Mucosa of descending colon (tissue), 3 donors: ENCODE measurements at regions not wholly inside any gene's neighbourhood (a gene's known extent, or its start where the extent isn't known, plus 50 kb on each side); places are given as distances from the start of the nearest gene placed in this dataset.

Source experiments
- ATAC-seq: fragments of 200-7000 bp; cut with Tn5 transposase; one replicate; pipeline ENCODE4 v1.9.1; 2020; ENCODE audit warnings: mild to moderate bottlenecking, moderate library complexity
- DNase-seq, 3 donors: peaks; one replicate each; pipeline ENCODE4 v3.0.0-alpha.2; 2020
- H3K36me3 ChIP-seq: fragments of 200-600 bp; one replicate; pipeline ENCODE4 v1.8.0; 2021; ENCODE audit warnings: low read depth, mild to moderate bottlenecking
- H3K4me1 ChIP-seq: fragments of 200-600 bp; one replicate; pipeline ENCODE4 v1.8.0; 2021; ENCODE audit warnings: low read depth, mild to moderate bottlenecking
- H3K4me3 ChIP-seq: fragments of 200-600 bp; one replicate; pipeline ENCODE4 v1.8.0; 2021; ENCODE audit warnings: mild to moderate bottlenecking
- H3K9me3 ChIP-seq: fragments of 200-600 bp; one replicate; pipeline ENCODE4 v1.8.0; 2021; ENCODE audit warnings: mild to moderate bottlenecking
- CTCF ChIP-seq: fragments of 200-600 bp; IDR thresholded peaks from one replicate; pipeline ENCODE4 v1.8.0; 2022; ENCODE audit warnings: antibody characterized with exemption, mild to moderate bottlenecking
- intact Hi-C, 2 donors: fragments of 100-400 bp; cut with DNase I in 1 of 2; cut with micrococcal nuclease in 1 of 2; formaldehyde crosslinking; loops; one replicate each; pipeline versions ENCODE4 v1.11.0 to v1.11.1; 2022; cut with DNase I, micrococcal nuclease
- donor health status: DM: no; HTN: no; CAD: no; lungs with moderate emphysema.
- donor health status: DM: no; HTN: no; CAD: no.
- donor health status: DM: no; HTN: yes; CAD: no.

- intact Hi-C loops = no loop called here
- TF ChIP-seq CTCF = no peak
- Histone ChIP-seq H3K4me1 (no peaks in the 10 kb centered on the region), H3K4me3 (no peak overlapping the region), H3K36me3 (no peaks in the 10 kb centered on the region), H3K9me3 (no peaks in the 10 kb centered on the region)
- DNase-seq (peak in 1 of 3 donors; percentile 7), ATAC-seq (peak; percentile 86)
Observed at GRCh38 chr5:89878140-89879132, 531.1 kb downstream of the CETN3 start.

GRCh38 chr5:89871906-89872305 is 537.6 kb downstream of the CETN3 start:
- no peak for TF ChIP-seq CTCF
- no peaks in the 10 kb centered on the region for H3K9me3 ChIP-seq
- ATAC-seq = no peak
- intact Hi-C loops = no loop called here
- no peak for DNase-seq
- H3K4me1 ChIP-seq = no peaks in the 10 kb centered on the region
- no peak overlapping the region for H3K4me3 ChIP-seq
- no peaks in the 10 kb centered on the region for H3K36me3 ChIP-seq

- no peaks in the 10 kb centered on the region for H3K36me3 ChIP-seq
- no peaks in the 10 kb centered on the region for H3K4me1 ChIP-seq
- ATAC-seq (no peak), DNase-seq (no peak)
- TF ChIP-seq CTCF = no peak
- H3K4me3 ChIP-seq = no peak overlapping the region
- no peaks in the 10 kb centered on the region for H3K9me3 ChIP-seq
- intact Hi-C loops = no loop called here
Observed at GRCh38 chr5:89869346-89869745, 540.2 kb downstream of the CETN3 start.

GRCh38 chr5:89866410-89866809 is 543.1 kb downstream of the CETN3 start:
- intact Hi-C loops = no loop called here
- no peaks in the 10 kb centered on the region for H3K36me3 ChIP-seq
- ATAC-seq (no peak), DNase-seq (no peak)
- no peak for TF ChIP-seq CTCF
- H3K4me3 ChIP-seq = no peak overlapping the region
- H3K4me1 ChIP-seq = no peaks in the 10 kb centered on the region
- no peaks in the 10 kb centered on the region for H3K9me3 ChIP-seq

GRCh38 chr5:89864941-89865340 is 544.6 kb downstream of the CETN3 start:
- ATAC-seq (no peak), DNase-seq (no peak)
- no peaks in the 10 kb centered on the region for H3K36me3 ChIP-seq
- H3K4me1 ChIP-seq = no peaks in the 10 kb centered on the region
- H3K4me3 ChIP-seq = no peak overlapping the region
- TF ChIP-seq CTCF = no peak
- H3K9me3 ChIP-seq = no peaks in the 10 kb centered on the region
- intact Hi-C loops = no loop called here
